GM10248 (cell line): ENCODE measurements at regions not wholly inside any gene's neighbourhood (a gene's known extent, or its start where the extent isn't known, plus 50 kb on each side); places are given as distances from the start of the nearest gene placed in this dataset.

Experiments
- CTCF ChIA-PET: fragments of 300-600 bp; sonication (Branson Sonifier 250); formaldehyde crosslinking; extraction: SDS; loops from one replicate; lab custom pipeline; 2021; ENCODE audit warnings: antibody characterized with exemption; lab: Yijun Ruan, JAX
- POLR2A ChIA-PET: fragments of 350-650 bp; sonication (Branson Sonifier 250); formaldehyde crosslinking; extraction: SDS; loops from one replicate; lab custom pipeline; 2020; ENCODE audit warnings: antibody characterized with exemption; lab: Yijun Ruan, JAX
- DNase-seq: peaks from one replicate; pipeline ENCODE4 v3.0.0; 2012; ENCODE audit errors: extremely low spot score
- TF ChIP-seq, protein P1 (sequence below): IDR thresholded peaks from 2 replicates; pipeline ENCODE4 v1.5.1; 2012; ENCODE audit warnings: mild to moderate bottlenecking, low read depth; ENCODE audit errors: extremely low read depth, missing control alignments, control extremely low read depth

- TF ChIP-seq, protein P1, sequence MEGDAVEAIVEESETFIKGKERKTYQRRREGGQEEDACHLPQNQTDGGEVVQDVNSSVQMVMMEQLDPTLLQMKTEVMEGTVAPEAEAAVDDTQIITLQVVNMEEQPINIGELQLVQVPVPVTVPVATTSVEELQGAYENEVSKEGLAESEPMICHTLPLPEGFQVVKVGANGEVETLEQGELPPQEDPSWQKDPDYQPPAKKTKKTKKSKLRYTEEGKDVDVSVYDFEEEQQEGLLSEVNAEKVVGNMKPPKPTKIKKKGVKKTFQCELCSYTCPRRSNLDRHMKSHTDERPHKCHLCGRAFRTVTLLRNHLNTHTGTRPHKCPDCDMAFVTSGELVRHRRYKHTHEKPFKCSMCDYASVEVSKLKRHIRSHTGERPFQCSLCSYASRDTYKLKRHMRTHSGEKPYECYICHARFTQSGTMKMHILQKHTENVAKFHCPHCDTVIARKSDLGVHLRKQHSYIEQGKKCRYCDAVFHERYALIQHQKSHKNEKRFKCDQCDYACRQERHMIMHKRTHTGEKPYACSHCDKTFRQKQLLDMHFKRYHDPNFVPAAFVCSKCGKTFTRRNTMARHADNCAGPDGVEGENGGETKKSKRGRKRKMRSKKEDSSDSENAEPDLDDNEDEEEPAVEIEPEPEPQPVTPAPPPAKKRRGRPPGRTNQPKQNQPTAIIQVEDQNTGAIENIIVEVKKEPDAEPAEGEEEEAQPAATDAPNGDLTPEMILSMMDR: no peak
- ChIA-PET CTCF (interaction anchor here (1.3 to 2.9 kb wide), 2 partner anchors 10 to 12 kb away, joined by 3 to 11 read pairs; no protein-coding TSS in a partner anchor), POLR2A (no interaction called here)
- DNase-seq: no peak
These were observed 69.1 kb upstream of the RBMS1 start for GRCh38 chr2:160562730-160563129.

GRCh38 chr2:160564591-160564990 lies 71.0 kb upstream of the RBMS1 start:
- CTCF ChIA-PET: no interaction called here
- DNase-seq: no peak
- TF ChIP-seq, protein P1: no peak
- POLR2A ChIA-PET: no interaction called here

GRCh38 chr2:160565099-160565845 lies 71.7 kb upstream of the RBMS1 start:
- TF ChIP-seq, protein P1: no peak
- no peak for DNase-seq
- POLR2A ChIA-PET: no interaction called here
- CTCF ChIA-PET: no interaction called here

- DNase-seq: no peak
- ChIA-PET POLR2A (no interaction called here), CTCF (no interaction called here)
- TF ChIP-seq, protein P1: no peak
These were observed 73.1 kb upstream of the RBMS1 start for GRCh38 chr2:160566717-160567116.

DNA sequence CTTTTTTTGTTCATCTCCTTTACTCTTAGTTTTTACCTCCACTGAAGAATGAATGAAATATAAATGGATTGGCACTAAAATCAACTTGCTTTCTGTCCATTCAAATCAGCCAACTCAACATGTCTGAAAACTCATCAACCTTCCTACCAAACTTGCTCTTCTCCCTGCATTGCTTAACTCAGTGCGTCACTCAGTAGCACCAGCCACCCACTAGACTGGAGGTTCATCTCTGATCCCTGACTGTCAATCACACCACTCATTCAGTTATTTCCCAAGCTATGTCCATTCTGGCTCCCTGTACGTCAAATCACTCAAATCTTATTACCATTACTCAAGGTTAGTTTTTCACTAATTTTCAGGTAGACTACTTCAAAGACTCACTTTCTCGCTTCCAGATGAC lies 75.2 kb upstream of the RBMS1 start:
- TF ChIP-seq, protein P1: no peak
- DNase-seq: no peak
- ChIA-PET POLR2A (no interaction called here), CTCF (no interaction called here)

DNA sequence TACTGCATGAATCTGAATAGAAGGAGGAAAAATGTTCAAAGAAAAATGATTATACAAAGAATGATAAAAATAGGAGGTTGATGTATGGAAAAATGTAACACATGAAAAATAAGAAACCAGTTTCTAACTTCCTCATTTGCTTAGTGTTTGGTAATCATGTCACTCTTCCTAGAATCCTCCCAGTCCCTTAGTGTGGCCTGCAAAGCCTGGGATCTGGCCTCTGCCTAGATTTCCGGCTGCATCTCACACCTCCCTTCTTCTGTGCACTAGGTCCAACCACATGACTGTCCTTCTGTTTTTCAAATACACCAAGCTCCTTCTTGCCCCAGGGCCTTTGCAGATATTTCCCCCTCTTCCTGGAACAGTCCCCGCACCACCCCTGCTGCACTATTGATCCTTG lies 76.8 kb upstream of the RBMS1 start:
- TF ChIP-seq, protein P1: no peak
- CTCF ChIA-PET: no interaction called here
- no peak for DNase-seq
- POLR2A ChIA-PET: no interaction called here
